WERI-Rb-1 (cell line): ENCODE measurements at regions not wholly inside any gene's neighbourhood (a gene's known extent, or its start where the extent isn't known, plus 50 kb on each side); places are given as distances from the start of the nearest gene placed in this dataset.

Experiments
- DNase-seq: peaks from one replicate; pipeline ENCODE4 v3.0.0-alpha.2; 2020
- H3K27ac ChIP-seq: fragments of 250-450 bp; sonication (Bioruptor Pico); 2 replicates; pipeline ENCODE4 v1.5.1; 2020; ENCODE audit warnings: mild to moderate bottlenecking, moderate library complexity
- H3K27me3 ChIP-seq: fragments of 250-450 bp; sonication (Bioruptor Pico); 2 replicates; pipeline ENCODE4 v1.5.1; 2021; ENCODE audit warnings: mild to moderate bottlenecking, low read depth, moderate library complexity; ENCODE audit not compliant: insufficient read depth, severe bottlenecking
- H3K36me3 ChIP-seq: fragments of 250-450 bp; sonication (Bioruptor Pico); 2 replicates; pipeline ENCODE4 v1.5.1; 2020; ENCODE audit warnings: mild to moderate bottlenecking, moderate library complexity
- H3K4me3 ChIP-seq: 2 replicates; pipeline ENCODE4 v1.5.1; 2011; ENCODE audit warnings: low read depth, mild to moderate bottlenecking, control low read depth, low read length
- H3K9me3 ChIP-seq: fragments of 250-450 bp; sonication (Bioruptor Pico); 2 replicates; pipeline ENCODE4 v1.5.1; 2021; ENCODE audit warnings: mild to moderate bottlenecking, moderate library complexity; ENCODE audit not compliant: severe bottlenecking
- TF ChIP-seq, protein P1 (sequence below): IDR thresholded peaks from 2 replicates; pipeline ENCODE4 v1.5.1; 2011; ENCODE audit warnings: low read depth, mild to moderate bottlenecking, control low read depth, inconsistent platforms, low read length

GRCh38 chr14:45633220-45633984, 380.4 kb upstream of the MIS18BP1 start:
- TF ChIP-seq, protein P1, sequence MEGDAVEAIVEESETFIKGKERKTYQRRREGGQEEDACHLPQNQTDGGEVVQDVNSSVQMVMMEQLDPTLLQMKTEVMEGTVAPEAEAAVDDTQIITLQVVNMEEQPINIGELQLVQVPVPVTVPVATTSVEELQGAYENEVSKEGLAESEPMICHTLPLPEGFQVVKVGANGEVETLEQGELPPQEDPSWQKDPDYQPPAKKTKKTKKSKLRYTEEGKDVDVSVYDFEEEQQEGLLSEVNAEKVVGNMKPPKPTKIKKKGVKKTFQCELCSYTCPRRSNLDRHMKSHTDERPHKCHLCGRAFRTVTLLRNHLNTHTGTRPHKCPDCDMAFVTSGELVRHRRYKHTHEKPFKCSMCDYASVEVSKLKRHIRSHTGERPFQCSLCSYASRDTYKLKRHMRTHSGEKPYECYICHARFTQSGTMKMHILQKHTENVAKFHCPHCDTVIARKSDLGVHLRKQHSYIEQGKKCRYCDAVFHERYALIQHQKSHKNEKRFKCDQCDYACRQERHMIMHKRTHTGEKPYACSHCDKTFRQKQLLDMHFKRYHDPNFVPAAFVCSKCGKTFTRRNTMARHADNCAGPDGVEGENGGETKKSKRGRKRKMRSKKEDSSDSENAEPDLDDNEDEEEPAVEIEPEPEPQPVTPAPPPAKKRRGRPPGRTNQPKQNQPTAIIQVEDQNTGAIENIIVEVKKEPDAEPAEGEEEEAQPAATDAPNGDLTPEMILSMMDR = no peak
- Histone ChIP-seq H3K4me3 (no peak overlapping the region), H3K9me3 (peaks cover 6% of the 10 kb centered on the region), H3K27ac (no peak overlapping the region), H3K27me3 (no peaks in the 10 kb centered on the region), H3K36me3 (no peaks in the 10 kb centered on the region)
- no peak for DNase-seq

- Histone ChIP-seq H3K4me3 (no peak overlapping the region), H3K27me3 (no peaks in the 10 kb centered on the region), H3K27ac (no peak overlapping the region), H3K36me3 (no peaks in the 10 kb centered on the region), H3K9me3 (no peaks in the 10 kb centered on the region)
- TF ChIP-seq, protein P1 = no peak
- DNase-seq = no peak
Measured at GRCh38 chr14:45621731-45622130, 368.7 kb upstream of the MIS18BP1 start.

GRCh38 chr14:45619831-45620230, 366.8 kb upstream of the MIS18BP1 start:
- H3K36me3 ChIP-seq = no peaks in the 10 kb centered on the region
- H3K4me3 ChIP-seq = no peak overlapping the region
- no peak for DNase-seq
- no peak overlapping the region for H3K27ac ChIP-seq
- H3K9me3 ChIP-seq = no peaks in the 10 kb centered on the region
- no peaks in the 10 kb centered on the region for H3K27me3 ChIP-seq
- TF ChIP-seq, protein P1 = no peak

GRCh38 chr14:45610318-45610717, 357.3 kb upstream of the MIS18BP1 start:
- TF ChIP-seq, protein P1 = peak; percentile 47
- no peak overlapping the region for H3K4me3 ChIP-seq
- H3K27ac ChIP-seq = no peak overlapping the region
- H3K9me3 ChIP-seq = no peaks in the 10 kb centered on the region
- peak; percentile 12 for DNase-seq
- H3K36me3 ChIP-seq = no peaks in the 10 kb centered on the region
- no peaks in the 10 kb centered on the region for H3K27me3 ChIP-seq

- no peaks in the 10 kb centered on the region for H3K9me3 ChIP-seq
- no peaks in the 10 kb centered on the region for H3K36me3 ChIP-seq
- DNase-seq = no peak
- no peak overlapping the region for H3K4me3 ChIP-seq
- H3K27me3 ChIP-seq = no peaks in the 10 kb centered on the region
- TF ChIP-seq, protein P1 = no peak
- H3K27ac ChIP-seq = no peak overlapping the region
Measured at GRCh38 chr14:45587142-45587541, 334.1 kb upstream of the MIS18BP1 start.

- Histone ChIP-seq H3K4me3 (no peak overlapping the region), H3K27me3 (no peaks in the 10 kb centered on the region), H3K9me3 (no peaks in the 10 kb centered on the region), H3K36me3 (no peaks in the 10 kb centered on the region), H3K27ac (no peak overlapping the region)
- TF ChIP-seq, protein P1 = no peak
- DNase-seq = no peak
Measured at GRCh38 chr14:45559626-45560025, 306.6 kb upstream of the MIS18BP1 start.
